ENCODE measurements at regions not wholly inside any gene's neighbourhood (a gene's known extent, or its start where the extent isn't known, plus 50 kb on each side); places are given as distances from the start of the nearest gene placed in this dataset.

- no peak overlapping the region for H3K27ac ChIP-seq
- TF ChIP-seq FOXP2 (optimal IDR thresholded peaks at IDR 0.05; ENCODE audit: control extremely low read depth, extremely low read length, insufficient read depth) (no peak), EZH2 (IDR thresholded peaks at IDR 0.05) (no peak), POLR2AphosphoS5 (IDR thresholded peaks at IDR 0.05; ENCODE audit: borderline replicate concordance, low read depth, low read length) (no peak)
- no peak overlapping the region for H3K4me3 ChIP-seq
- H3K9me3 ChIP-seq (ENCODE audit: low read depth, low read length): no peaks in the 10 kb centered on the region
- no peak overlapping the region for H3K9ac ChIP-seq (ENCODE audit: insufficient read length)
- DNase-seq (ENCODE audit: low read depth, low spot score): no peak
- H3K36me3 ChIP-seq (ENCODE audit: insufficient read depth, low read length): no peaks in the 10 kb centered on the region
Measured at GRCh38 chr9:13993632-13994185, 320.2 kb downstream of the NFIB start.

- Histone ChIP-seq H3K9me3 (ENCODE audit: low read depth, low read length) (no peaks in the 10 kb centered on the region), H3K36me3 (ENCODE audit: insufficient read depth, low read length) (no peaks in the 10 kb centered on the region), H3K4me3 (no peak overlapping the region), H3K27ac (no peak overlapping the region), H3K9ac (ENCODE audit: insufficient read length) (no peak overlapping the region)
- TF ChIP-seq POLR2AphosphoS5 (IDR thresholded peaks at IDR 0.05; ENCODE audit: borderline replicate concordance, low read depth, low read length): no peak
- no peak for TF ChIP-seq EZH2 (IDR thresholded peaks at IDR 0.05)
- TF ChIP-seq FOXP2 (optimal IDR thresholded peaks at IDR 0.05; ENCODE audit: control extremely low read depth, extremely low read length, insufficient read depth): no peak
- no peak for DNase-seq (ENCODE audit: low read depth, low spot score)
Measured at GRCh38 chr9:13992138-13993088, 321.5 kb downstream of the NFIB start.

- no peak overlapping the region for H3K9ac ChIP-seq (ENCODE audit: insufficient read length)
- DNase-seq (ENCODE audit: low read depth, low spot score): no peak
- H3K9me3 ChIP-seq (ENCODE audit: low read depth, low read length): no peaks in the 10 kb centered on the region
- no peaks in the 10 kb centered on the region for H3K36me3 ChIP-seq (ENCODE audit: insufficient read depth, low read length)
- no peak for TF ChIP-seq POLR2AphosphoS5 (IDR thresholded peaks at IDR 0.05; ENCODE audit: borderline replicate concordance, low read depth, low read length)
- no peak for TF ChIP-seq FOXP2 (optimal IDR thresholded peaks at IDR 0.05; ENCODE audit: control extremely low read depth, extremely low read length, insufficient read depth)
- TF ChIP-seq EZH2 (IDR thresholded peaks at IDR 0.05): no peak
- H3K27ac ChIP-seq: no peak overlapping the region
- H3K4me3 ChIP-seq: no peak overlapping the region
Measured at GRCh38 chr9:13991395-13991794, 322.5 kb downstream of the NFIB start.

GRCh38 chr9:13990994-13991393 is 322.9 kb downstream of the NFIB start:
- no peak overlapping the region for H3K4me3 ChIP-seq
- H3K9ac ChIP-seq (ENCODE audit: insufficient read length): no peak overlapping the region
- H3K9me3 ChIP-seq (ENCODE audit: low read depth, low read length): no peaks in the 10 kb centered on the region
- TF ChIP-seq POLR2AphosphoS5 (IDR thresholded peaks at IDR 0.05; ENCODE audit: borderline replicate concordance, low read depth, low read length) (no peak), FOXP2 (optimal IDR thresholded peaks at IDR 0.05; ENCODE audit: control extremely low read depth, extremely low read length, insufficient read depth) (no peak), EZH2 (IDR thresholded peaks at IDR 0.05) (no peak)
- H3K27ac ChIP-seq: no peak overlapping the region
- H3K36me3 ChIP-seq (ENCODE audit: insufficient read depth, low read length): no peaks in the 10 kb centered on the region
- no peak for DNase-seq (ENCODE audit: low read depth, low spot score)

GRCh38 chr9:13990331-13990730 is 323.6 kb downstream of the NFIB start:
- Histone ChIP-seq H3K27ac (no peak overlapping the region), H3K9me3 (ENCODE audit: low read depth, low read length) (no peaks in the 10 kb centered on the region), H3K4me3 (no peak overlapping the region), H3K9ac (ENCODE audit: insufficient read length) (no peak overlapping the region), H3K36me3 (ENCODE audit: insufficient read depth, low read length) (no peaks in the 10 kb centered on the region)
- TF ChIP-seq FOXP2 (optimal IDR thresholded peaks at IDR 0.05; ENCODE audit: control extremely low read depth, extremely low read length, insufficient read depth) (no peak), EZH2 (IDR thresholded peaks at IDR 0.05) (no peak), POLR2AphosphoS5 (IDR thresholded peaks at IDR 0.05; ENCODE audit: borderline replicate concordance, low read depth, low read length) (no peak)
- DNase-seq (ENCODE audit: low read depth, low spot score): no peak

GRCh38 chr9:13988944-13989343 is 325.0 kb downstream of the NFIB start:
- no peak for TF ChIP-seq POLR2AphosphoS5 (IDR thresholded peaks at IDR 0.05; ENCODE audit: borderline replicate concordance, low read depth, low read length)
- TF ChIP-seq EZH2 (IDR thresholded peaks at IDR 0.05): no peak
- TF ChIP-seq FOXP2 (optimal IDR thresholded peaks at IDR 0.05; ENCODE audit: control extremely low read depth, extremely low read length, insufficient read depth): no peak
- H3K9ac ChIP-seq (ENCODE audit: insufficient read length): no peak overlapping the region
- no peaks in the 10 kb centered on the region for H3K9me3 ChIP-seq (ENCODE audit: low read depth, low read length)
- no peak for DNase-seq (ENCODE audit: low read depth, low spot score)
- no peak overlapping the region for H3K27ac ChIP-seq
- no peaks in the 10 kb centered on the region for H3K36me3 ChIP-seq (ENCODE audit: insufficient read depth, low read length)
- H3K4me3 ChIP-seq: no peak overlapping the region

GRCh38 chr9:13983607-13984006 is 330.3 kb downstream of the NFIB start:
- Histone ChIP-seq H3K9me3 (ENCODE audit: low read depth, low read length) (no peaks in the 10 kb centered on the region), H3K4me3 (no peak overlapping the region), H3K9ac (ENCODE audit: insufficient read length) (no peak overlapping the region), H3K27ac (no peak overlapping the region), H3K36me3 (ENCODE audit: insufficient read depth, low read length) (no peaks in the 10 kb centered on the region)
- DNase-seq (ENCODE audit: low read depth, low spot score): no peak
- no peak for TF ChIP-seq FOXP2 (optimal IDR thresholded peaks at IDR 0.05; ENCODE audit: control extremely low read depth, extremely low read length, insufficient read depth)
- no peak for TF ChIP-seq POLR2AphosphoS5 (IDR thresholded peaks at IDR 0.05; ENCODE audit: borderline replicate concordance, low read depth, low read length)
- no peak for TF ChIP-seq EZH2 (IDR thresholded peaks at IDR 0.05)

- Histone ChIP-seq H3K4me3 (no peak overlapping the region), H3K27ac (no peak overlapping the region), H3K9me3 (ENCODE audit: low read depth, low read length) (no peaks in the 10 kb centered on the region), H3K36me3 (ENCODE audit: insufficient read depth, low read length) (no peaks in the 10 kb centered on the region), H3K9ac (ENCODE audit: insufficient read length) (no peak overlapping the region)
- no peak for DNase-seq (ENCODE audit: low read depth, low spot score)
- no peak for TF ChIP-seq EZH2 (IDR thresholded peaks at IDR 0.05)
Measured at GRCh38 chr9:13979941-13980318, 334.0 kb downstream of the NFIB start.

Measured in SK-N-MC (cell line).